MCF 10A (cell line): ENCODE measurements at regions not wholly inside any gene's neighbourhood (a gene's known extent, or its start where the extent isn't known, plus 50 kb on each side); places are given as distances from the start of the nearest gene placed in this dataset.

ENCODE experiments used
- BruUV-seq: library from RNA; stranded (reverse); fragments of 400-500 nt; replicated peaks from 2 replicates; lab custom pipeline; 2021; lab: Mats Ljungman, UMichigan
- CTCF ChIA-PET: fragments of 300-600 bp; sonication (Branson Sonifier 250); formaldehyde crosslinking; extraction: SDS; loops from one replicate; lab custom pipeline; 2021; ENCODE audit warnings: antibody characterized with exemption, inconsistent platforms; lab: Yijun Ruan, JAX
- POLR2A ChIA-PET: fragments of 300-600, 350-650 bp; sonication (Branson Sonifier 250); formaldehyde crosslinking; extraction: SDS; loops from one replicate; lab custom pipeline; 2020; ENCODE audit warnings: antibody characterized with exemption, inconsistent platforms; lab: Yijun Ruan, JAX
- DNase-seq: peaks from one replicate; pipeline ENCODE4 v3.0.0-alpha.2; 2018; ENCODE audit not compliant: unreplicated experiment
- H3K27ac Mint-ChIP-seq: one replicate; pipeline ENCODE4 v1.8.0; 2022; ENCODE audit warnings: mild to moderate bottlenecking, low read depth, mixed read lengths; ENCODE audit not compliant: unreplicated experiment
- H3K27me3 Mint-ChIP-seq: one replicate; pipeline ENCODE4 v1.8.0; 2022; ENCODE audit warnings: mixed read lengths; ENCODE audit not compliant: insufficient read depth, unreplicated experiment
- H3K36me3 Mint-ChIP-seq: one replicate; pipeline ENCODE4 v1.8.0; 2022; ENCODE audit warnings: mild to moderate bottlenecking, moderate library complexity, mixed read lengths; ENCODE audit not compliant: insufficient read depth, unreplicated experiment
- H3K4me1 Mint-ChIP-seq: one replicate; pipeline ENCODE4 v1.8.0; 2022; ENCODE audit warnings: mixed read lengths; ENCODE audit not compliant: insufficient read depth, unreplicated experiment
- H3K4me3 Mint-ChIP-seq: one replicate; pipeline ENCODE4 v1.8.0; 2022; ENCODE audit warnings: mild to moderate bottlenecking, moderate library complexity, mixed read lengths; ENCODE audit not compliant: unreplicated experiment
- H3K9me3 Mint-ChIP-seq: one replicate; pipeline ENCODE4 v1.8.0; 2022; ENCODE audit warnings: mixed read lengths; ENCODE audit not compliant: unreplicated experiment
- intact Hi-C: fragments of 100-400 bp; cut with micrococcal nuclease; formaldehyde crosslinking; loops from 2 replicates; pipeline ENCODE4 v1.14.1; 2022
- TF ChIP-seq, protein P1 (sequence below): fragments of 200-600 bp; IDR thresholded peaks from one replicate; pipeline ENCODE4 v1.8.0; 2022; ENCODE audit warnings: antibody characterized with exemption, mild to moderate bottlenecking; ENCODE audit not compliant: unreplicated experiment

DNA sequence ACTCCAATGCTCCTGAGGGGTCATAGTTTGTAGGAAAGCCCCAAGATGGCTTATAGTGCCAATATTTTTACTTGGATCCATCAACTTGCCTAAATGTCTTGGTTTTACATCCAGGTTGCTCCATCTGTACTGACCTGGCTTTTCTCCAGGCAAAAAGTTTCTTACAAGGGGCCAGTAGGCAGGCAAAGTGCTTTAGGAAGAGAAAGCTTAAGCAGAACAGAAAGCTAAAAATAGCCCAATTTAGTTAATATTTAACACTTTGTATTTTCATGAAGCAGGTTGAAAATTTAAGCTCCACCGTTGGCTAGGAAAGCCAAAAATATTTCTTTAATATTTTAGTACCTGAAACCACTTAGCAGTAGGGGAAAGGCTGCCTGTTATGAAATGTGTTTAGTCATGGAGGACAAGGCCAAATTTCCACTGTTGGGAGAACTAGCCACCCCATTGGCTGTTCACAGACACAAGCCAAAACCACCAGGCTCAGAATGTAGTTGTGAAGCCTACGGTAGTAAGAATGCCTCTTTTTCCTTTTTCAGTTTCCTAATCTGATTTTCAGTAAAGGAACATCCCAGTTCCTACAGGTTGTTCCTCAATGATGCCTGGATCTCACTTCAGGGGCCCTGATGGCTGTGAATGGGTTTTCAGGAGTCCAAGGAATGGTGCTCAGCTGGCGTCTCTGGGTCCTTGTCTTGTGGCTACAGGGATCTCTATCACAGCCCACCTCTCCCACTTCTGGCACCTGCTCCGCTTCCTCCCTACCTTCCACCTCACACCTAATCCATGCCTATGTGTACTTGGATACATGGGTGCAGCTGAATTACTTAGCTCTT, 324.8 kb downstream of the PMP22 start:
- Mint-ChIP-seq H3K4me1 (peaks cover 27% of the 10 kb centered on the region), H3K9me3 (no peaks in the 10 kb centered on the region), H3K4me3 (no peak overlapping the region), H3K27me3 (peaks cover 15% of the 10 kb centered on the region), H3K27ac (peak overlapping the region; percentile 24), H3K36me3 (no peaks in the 10 kb centered on the region)
- CTCF ChIA-PET = interaction anchor here (0.5 to 1.5 kb wide), 7 partner anchors 8 to 1245 kb away, joined by 3 to 4 read pairs (median 3); no protein-coding TSS in a partner anchor
- POLR2A ChIA-PET = interaction anchor here (0.9 to 1.3 kb wide), 2 partner anchors 13 to 230 kb away, joined by 3 to 5 read pairs; no protein-coding TSS in a partner anchor
- TF ChIP-seq, protein P1, sequence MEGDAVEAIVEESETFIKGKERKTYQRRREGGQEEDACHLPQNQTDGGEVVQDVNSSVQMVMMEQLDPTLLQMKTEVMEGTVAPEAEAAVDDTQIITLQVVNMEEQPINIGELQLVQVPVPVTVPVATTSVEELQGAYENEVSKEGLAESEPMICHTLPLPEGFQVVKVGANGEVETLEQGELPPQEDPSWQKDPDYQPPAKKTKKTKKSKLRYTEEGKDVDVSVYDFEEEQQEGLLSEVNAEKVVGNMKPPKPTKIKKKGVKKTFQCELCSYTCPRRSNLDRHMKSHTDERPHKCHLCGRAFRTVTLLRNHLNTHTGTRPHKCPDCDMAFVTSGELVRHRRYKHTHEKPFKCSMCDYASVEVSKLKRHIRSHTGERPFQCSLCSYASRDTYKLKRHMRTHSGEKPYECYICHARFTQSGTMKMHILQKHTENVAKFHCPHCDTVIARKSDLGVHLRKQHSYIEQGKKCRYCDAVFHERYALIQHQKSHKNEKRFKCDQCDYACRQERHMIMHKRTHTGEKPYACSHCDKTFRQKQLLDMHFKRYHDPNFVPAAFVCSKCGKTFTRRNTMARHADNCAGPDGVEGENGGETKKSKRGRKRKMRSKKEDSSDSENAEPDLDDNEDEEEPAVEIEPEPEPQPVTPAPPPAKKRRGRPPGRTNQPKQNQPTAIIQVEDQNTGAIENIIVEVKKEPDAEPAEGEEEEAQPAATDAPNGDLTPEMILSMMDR = no peak
- intact Hi-C loops = no loop called here
- peak; percentile 87 for DNase-seq
- no TSS peak for BruUV-seq

DNA sequence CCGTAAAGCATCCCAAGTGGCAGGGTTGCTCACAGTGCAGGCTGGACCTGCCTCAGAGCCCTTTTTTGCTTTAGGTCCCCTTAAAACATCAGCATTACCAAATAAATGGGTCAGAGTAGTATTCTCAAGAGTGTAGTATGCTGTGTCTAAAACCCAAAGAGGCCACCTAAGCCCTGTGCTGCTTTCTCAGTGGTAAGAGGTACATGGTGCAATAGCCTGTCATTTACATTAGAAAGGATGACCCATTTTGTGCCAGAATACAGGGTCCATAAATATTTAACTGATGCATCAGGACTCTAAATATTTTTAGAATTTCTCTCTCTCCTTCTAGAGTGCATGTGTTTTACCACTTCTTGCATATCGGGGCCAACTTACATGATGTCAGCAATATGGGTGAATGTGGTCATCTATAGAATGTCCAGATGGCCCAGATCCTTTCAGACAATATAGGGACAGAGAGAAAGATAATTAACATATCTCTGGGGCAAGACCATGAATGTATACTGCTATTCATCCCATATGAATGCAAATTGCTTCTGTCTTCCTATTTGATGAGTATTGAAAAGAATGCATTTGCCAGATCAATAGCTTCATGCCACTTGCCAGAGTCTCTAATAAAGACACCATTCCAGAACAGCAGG, 329.2 kb downstream of the PMP22 start:
- ChIA-PET POLR2A (no interaction called here), CTCF (interaction anchor here (3.2 kb wide), 1 partner anchor 9 kb away, joined by 20 read pairs; no protein-coding TSS in a partner anchor)
- H3K27ac Mint-ChIP-seq = no peak overlapping the region
- no peak for DNase-seq
- H3K4me1 Mint-ChIP-seq = peaks cover 6% of the 10 kb centered on the region
- no peaks in the 10 kb centered on the region for H3K9me3 Mint-ChIP-seq
- H3K4me3 Mint-ChIP-seq = no peak overlapping the region
- TF ChIP-seq, protein P1 = no peak
- intact Hi-C loops = no loop called here
- BruUV-seq = no TSS peak
- H3K27me3 Mint-ChIP-seq = peaks cover 24% of the 10 kb centered on the region
- no peaks in the 10 kb centered on the region for H3K36me3 Mint-ChIP-seq

DNA sequence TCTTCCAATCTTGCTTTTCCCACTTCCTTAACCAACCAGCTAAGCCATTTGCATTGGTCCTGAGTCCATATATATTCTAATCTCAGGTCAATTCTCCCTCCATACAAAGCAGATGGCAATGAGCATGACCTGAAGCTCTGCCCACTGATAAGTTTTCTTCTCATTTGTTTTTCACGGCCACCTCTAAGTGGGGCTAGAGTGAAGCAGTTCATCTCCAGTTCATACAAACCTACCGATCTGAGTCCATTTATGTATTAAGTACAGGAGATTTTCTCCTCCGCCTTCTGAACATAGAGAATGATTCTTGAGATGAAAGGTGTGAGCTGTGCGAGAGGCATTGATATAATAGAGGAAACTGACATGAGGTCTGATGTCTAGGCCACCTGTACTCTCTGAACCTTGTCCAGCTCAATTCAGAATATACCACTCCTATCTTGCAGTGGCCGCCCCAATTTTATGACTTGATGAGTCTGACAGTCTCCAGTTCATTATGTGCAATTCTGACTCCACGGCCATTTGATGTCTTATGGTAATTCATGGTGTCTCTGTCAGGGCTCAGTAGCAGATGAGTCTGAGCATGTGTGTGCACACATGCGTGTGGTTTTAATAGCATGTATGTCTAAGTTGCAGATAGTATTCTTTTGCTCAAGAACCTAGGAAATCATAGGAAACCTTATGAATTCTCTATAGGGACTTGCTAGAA, 329.8 kb downstream of the PMP22 start:
- POLR2A ChIA-PET = no interaction called here
- no peak overlapping the region for H3K27ac Mint-ChIP-seq
- H3K27me3 Mint-ChIP-seq = peaks cover 24% of the 10 kb centered on the region
- no peak for DNase-seq
- CTCF ChIA-PET = interaction anchor here (0.6 to 0.7 kb wide), 2 partner anchors 28 to 1274 kb away, joined by 3 read pairs; no protein-coding TSS in a partner anchor
- no peaks in the 10 kb centered on the region for H3K36me3 Mint-ChIP-seq
- intact Hi-C loops = no loop called here
- H3K9me3 Mint-ChIP-seq = no peaks in the 10 kb centered on the region
- TF ChIP-seq, protein P1 = no peak
- no peak overlapping the region for H3K4me3 Mint-ChIP-seq
- BruUV-seq = no TSS peak
- no peaks in the 10 kb centered on the region for H3K4me1 Mint-ChIP-seq
